ENCODE measurements at regions not wholly inside any gene's neighbourhood (a gene's known extent, or its start where the extent isn't known, plus 50 kb on each side); places are given as distances from the start of the nearest gene placed in this dataset.

- H3K4me2 ChIP-seq (ENCODE audit: low read length) = no peak overlapping the region
- H3F3A ChIP-seq (ENCODE audit: insufficient read depth, low read length, poor library complexity, severe bottlenecking) = no peaks in the 10 kb centered on the region
- no peak overlapping the region for H3K9ac ChIP-seq (ENCODE audit: low read length)
- H3K9me2 ChIP-seq (ENCODE audit: insufficient read depth, low read length) = no peaks in the 10 kb centered on the region
- no peaks in the 10 kb centered on the region for H3K79me2 ChIP-seq (replicated peaks; ENCODE audit: insufficient read depth, low read length)
- no peaks in the 10 kb centered on the region for H3K9me3 ChIP-seq (ENCODE audit: low read length)
- no peaks in the 10 kb centered on the region for H3K27me3 ChIP-seq (ENCODE audit: insufficient read depth, low read depth, low read length)
- H2AFZ ChIP-seq (ENCODE audit: low read depth, low read length) = no peak overlapping the region
- H3K27ac ChIP-seq (ENCODE audit: low read length) = no peak overlapping the region
- no peak overlapping the region for H3K4me3 ChIP-seq (ENCODE audit: low read length)
- no peaks in the 10 kb centered on the region for H4K20me1 ChIP-seq (ENCODE audit: insufficient read depth)
- no peaks in the 10 kb centered on the region for H3K36me3 ChIP-seq (ENCODE audit: insufficient read depth, low read length)
- TF ChIP-seq SMC3 (conservative IDR thresholded peaks at IDR 0.05; ENCODE audit: poor library complexity) (no peak), TAF1 (IDR thresholded peaks at IDR 0.05; ENCODE audit: low read depth) (no peak), CTCF (IDR thresholded peaks at IDR 0.05; ENCODE audit: poor library complexity, severe bottlenecking) (no peak), RAD21 (conservative IDR thresholded peaks at IDR 0.05) (no peak), POLR2AphosphoS5 (IDR thresholded peaks at IDR 0.05) (no peak), EZH2 (IDR thresholded peaks at IDR 0.05; ENCODE audit: borderline replicate concordance, insufficient read depth, low read length, poor library complexity, severe bottlenecking) (no peak), EP300 (conservative IDR thresholded peaks at IDR 0.05; ENCODE audit: poor library complexity, severe bottlenecking) (no peak), REST (IDR thresholded peaks at IDR 0.05; ENCODE audit: borderline replicate concordance) (no peak), MXI1 (conservative IDR thresholded peaks at IDR 0.05; ENCODE audit: poor library complexity, severe bottlenecking) (no peak)
These were observed 137.8 kb downstream of the SAMMSON start for GRCh38 chr3:70137366-70137765.

- Histone ChIP-seq H3K4me3 (ENCODE audit: low read length) (no peak overlapping the region), H3K4me2 (ENCODE audit: low read length) (no peak overlapping the region), H4K20me1 (ENCODE audit: insufficient read depth) (no peaks in the 10 kb centered on the region), H3K36me3 (ENCODE audit: insufficient read depth, low read length) (no peaks in the 10 kb centered on the region), H3K9me3 (ENCODE audit: low read length) (no peaks in the 10 kb centered on the region), H3K9me2 (ENCODE audit: insufficient read depth, low read length) (no peaks in the 10 kb centered on the region), H3F3A (ENCODE audit: insufficient read depth, low read length, poor library complexity, severe bottlenecking) (no peaks in the 10 kb centered on the region), H3K79me2 (replicated peaks; ENCODE audit: insufficient read depth, low read length) (no peaks in the 10 kb centered on the region), H3K27me3 (ENCODE audit: insufficient read depth, low read depth, low read length) (no peaks in the 10 kb centered on the region), H3K27ac (ENCODE audit: low read length) (no peak overlapping the region), H2AFZ (ENCODE audit: low read depth, low read length) (no peak overlapping the region), H3K9ac (ENCODE audit: low read length) (no peak overlapping the region)
- TF ChIP-seq TAF1 (IDR thresholded peaks at IDR 0.05; ENCODE audit: low read depth) = no peak
- TF ChIP-seq POLR2AphosphoS5 (IDR thresholded peaks at IDR 0.05) = no peak
- TF ChIP-seq MXI1 (conservative IDR thresholded peaks at IDR 0.05; ENCODE audit: poor library complexity, severe bottlenecking) = no peak
- no peak for TF ChIP-seq EP300 (conservative IDR thresholded peaks at IDR 0.05; ENCODE audit: poor library complexity, severe bottlenecking)
- TF ChIP-seq EZH2 (IDR thresholded peaks at IDR 0.05; ENCODE audit: borderline replicate concordance, insufficient read depth, low read length, poor library complexity, severe bottlenecking) = no peak
- TF ChIP-seq SMC3 (conservative IDR thresholded peaks at IDR 0.05; ENCODE audit: poor library complexity) = no peak
- no peak for TF ChIP-seq CTCF (IDR thresholded peaks at IDR 0.05; ENCODE audit: poor library complexity, severe bottlenecking)
These were observed 139.1 kb downstream of the SAMMSON start for GRCh38 chr3:70138606-70139005.

Measured in neural cell (in vitro differentiated cells).